CD4-positive, alpha-beta T cell (primary cell): ENCODE measurements at regions not wholly inside any gene's neighbourhood (a gene's known extent, or its start where the extent isn't known, plus 50 kb on each side); places are given as distances from the start of the nearest gene placed in this dataset.

Experiments
- ATAC-seq: fragments of 200-7000 bp; cut with Tn5 transposase; one replicate; pipeline ENCODE4 v1.10.0; 2022; ENCODE audit warnings: mild to moderate bottlenecking; ENCODE audit not compliant: poor library complexity
- CTCF ChIA-PET: fragments of 350-600 bp; sonication (Branson Sonifier 250); formaldehyde crosslinking; loops from one replicate; lab custom pipeline; 2021; ENCODE audit warnings: antibody characterized with exemption, inconsistent platforms; lab: Charles Lee
- POLR2A ChIA-PET: fragments of 350-600 bp; sonication (Branson Sonifier 250); formaldehyde crosslinking; loops from one replicate; lab custom pipeline; 2021; ENCODE audit warnings: antibody characterized with exemption, inconsistent platforms; lab: Charles Lee
- DNase-seq, 14 experiments: peaks; one replicate each; pipeline ENCODE4 v3.0.0-alpha.2; 2013 to 2020; ENCODE audit warnings: mixed read lengths in 2 of 14
- H3K27ac ChIP-seq, 2 donors: one replicate each; pipeline versions ENCODE4 v1.5.1 to v1.7.0; 2013; ENCODE audit warnings: low read length in 2 of 2, low read depth in 1 of 2, mild to moderate bottlenecking in 1 of 2
- H3K27me3 ChIP-seq, 2 experiments: 1 replicate in 1 of 2; 2 replicates in 1 of 2; pipeline versions ENCODE4 v1.6.1 to v1.7.0; 2013; ENCODE audit warnings: low read length in 2 of 2, control low read depth in 1 of 2, mild to moderate bottlenecking in 1 of 2, moderate library complexity in 1 of 2; ENCODE audit not compliant: insufficient read depth in 2 of 2, control insufficient read depth in 1 of 2
- H3K36me3 ChIP-seq: one replicate; pipeline ENCODE4 v1.6.1; 2013; ENCODE audit warnings: low read length, control low read depth; ENCODE audit not compliant: insufficient read depth
- H3K4me1 ChIP-seq: one replicate; pipeline ENCODE4 v1.6.1; 2013; ENCODE audit warnings: low read length, control low read depth; ENCODE audit not compliant: insufficient read depth
- H3K4me3 ChIP-seq: one replicate; pipeline ENCODE4 v1.5.1; 2013; ENCODE audit warnings: mild to moderate bottlenecking, low read length, moderate library complexity
- H3K9me3 ChIP-seq, 2 experiments: 1 replicate in 1 of 2; 2 replicates in 1 of 2; pipeline versions ENCODE4 v1.6.1 to v1.7.0; 2013; ENCODE audit warnings: low read length in 2 of 2, mild to moderate bottlenecking in 2 of 2, control low read depth in 1 of 2, moderate library complexity in 1 of 2; ENCODE audit not compliant: control insufficient read depth in 1 of 2, insufficient read depth in 1 of 2
- H3K27ac Mint-ChIP-seq: one replicate; pipeline ENCODE4 v1.8.0; 2020; ENCODE audit warnings: mixed read lengths
- H3K27me3 Mint-ChIP-seq: one replicate; pipeline ENCODE4 v1.8.0; 2021; ENCODE audit warnings: mixed read lengths
- H3K36me3 Mint-ChIP-seq: one replicate; pipeline ENCODE4 v1.8.0; 2021; ENCODE audit warnings: low read depth, mixed read lengths
- H3K4me1 Mint-ChIP-seq: one replicate; pipeline ENCODE4 v1.8.0; 2021; ENCODE audit warnings: low read depth, mixed read lengths
- H3K4me3 Mint-ChIP-seq: one replicate; pipeline ENCODE4 v1.8.0; 2020; ENCODE audit warnings: mild to moderate bottlenecking, mixed read lengths
- H3K9me3 Mint-ChIP-seq: one replicate; pipeline ENCODE4 v1.8.0; 2020; ENCODE audit warnings: mixed read lengths
- CTCF ChIP-seq: fragments of 200-600 bp; IDR thresholded peaks from one replicate; pipeline ENCODE4 v1.8.0; 2022; ENCODE audit warnings: antibody characterized with exemption, mild to moderate bottlenecking
- intact Hi-C, 2 experiments: fragments of 100-400 bp; cut with DNase I in 1 of 2; cut with micrococcal nuclease in 1 of 2; formaldehyde crosslinking; loops; one replicate each; pipeline versions ENCODE4 v1.15.1 to v1.9.0; 2023 to 2025; cut with DNase I, micrococcal nuclease

DNA sequence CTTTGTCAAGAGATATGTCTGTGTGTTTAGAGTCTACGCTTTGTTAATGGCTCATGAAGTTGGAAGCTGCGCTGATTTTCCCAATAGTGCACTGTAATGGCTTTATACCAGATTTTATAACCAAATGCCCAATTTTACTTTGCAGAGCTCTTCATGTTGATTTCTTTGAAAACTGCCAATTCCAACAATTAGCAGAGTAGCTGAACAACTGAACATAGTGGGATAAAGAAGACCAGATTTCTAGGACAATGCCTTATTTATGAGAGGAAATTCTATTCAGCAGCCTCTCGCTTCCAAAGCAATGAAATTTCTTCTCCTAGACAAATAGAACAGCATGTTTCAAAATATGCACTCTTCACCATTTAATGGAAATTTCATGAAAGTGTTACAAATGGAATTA, 66.9 kb upstream of the PROK2 start:
- no peak for TF ChIP-seq CTCF
- Mint-ChIP-seq H3K27ac (no peak overlapping the region), H3K9me3 (no peaks in the 10 kb centered on the region), H3K4me1 (no peaks in the 10 kb centered on the region), H3K36me3 (no peaks in the 10 kb centered on the region), H3K4me3 (no peak overlapping the region), H3K27me3 (no peaks in the 10 kb centered on the region)
- no peak for DNase-seq
- no peaks in the 10 kb centered on the region for H3K4me1 ChIP-seq
- H3K27ac ChIP-seq = no peak overlapping the region
- no peak for ATAC-seq
- ChIA-PET CTCF (no interaction called here), POLR2A (no interaction called here)
- no peak overlapping the region for H3K4me3 ChIP-seq
- H3K9me3 ChIP-seq = no peaks in the 10 kb centered on the region
- H3K27me3 ChIP-seq = no peaks in the 10 kb centered on the region
- intact Hi-C loops = loop anchor here in 1 of 2 experiments (10.0 kb wide), 1 partner anchor 1307 kb away; no protein-coding TSS in a partner anchor
- H3K36me3 ChIP-seq = no peaks in the 10 kb centered on the region

GRCh38 chr3:71850654-71851053, 65.7 kb upstream of the PROK2 start:
- intact Hi-C loops = loop anchor here in 1 of 2 experiments (10.0 kb wide), 1 partner anchor 1306 kb away; no protein-coding TSS in a partner anchor
- Mint-ChIP-seq H3K36me3 (no peaks in the 10 kb centered on the region), H3K27me3 (no peaks in the 10 kb centered on the region), H3K4me3 (no peak overlapping the region), H3K4me1 (no peaks in the 10 kb centered on the region), H3K9me3 (no peaks in the 10 kb centered on the region), H3K27ac (no peak overlapping the region)
- ATAC-seq = no peak
- no peak for DNase-seq
- Histone ChIP-seq H3K27me3 (no peaks in the 10 kb centered on the region), H3K4me1 (no peaks in the 10 kb centered on the region), H3K27ac (no peak overlapping the region), H3K9me3 (no peaks in the 10 kb centered on the region), H3K4me3 (no peak overlapping the region), H3K36me3 (no peaks in the 10 kb centered on the region)
- TF ChIP-seq CTCF = no peak
- ChIA-PET POLR2A (interaction anchor here (0.7 kb wide), 1 partner anchor 751 kb away, joined by 3 read pairs; no protein-coding TSS in a partner anchor), CTCF (no interaction called here)

GRCh38 chr3:71849681-71850080, 64.7 kb upstream of the PROK2 start:
- Mint-ChIP-seq H3K4me3 (no peak overlapping the region), H3K9me3 (no peaks in the 10 kb centered on the region), H3K27me3 (no peaks in the 10 kb centered on the region), H3K36me3 (no peaks in the 10 kb centered on the region), H3K27ac (no peak overlapping the region), H3K4me1 (no peaks in the 10 kb centered on the region)
- no peak for TF ChIP-seq CTCF
- ChIA-PET POLR2A (no interaction called here), CTCF (no interaction called here)
- DNase-seq (no peak), ATAC-seq (no peak)
- Histone ChIP-seq H3K4me1 (no peaks in the 10 kb centered on the region), H3K27me3 (no peaks in the 10 kb centered on the region), H3K9me3 (no peaks in the 10 kb centered on the region), H3K4me3 (no peak overlapping the region), H3K27ac (no peak overlapping the region), H3K36me3 (no peaks in the 10 kb centered on the region)
- intact Hi-C loops = loop anchor here in 1 of 2 experiments (10.0 kb wide), 1 partner anchor 1305 kb away; no protein-coding TSS in a partner anchor
